Non-pigmented ciliary epithelial cell (primary cell): ENCODE measurements at regions not wholly inside any gene's neighbourhood (a gene's known extent, or its start where the extent isn't known, plus 50 kb on each side); places are given as distances from the start of the nearest gene placed in this dataset.

Source experiments
- DNase-seq: peaks from one replicate; pipeline ENCODE4 v3.0.0-alpha.2; 2010; ENCODE audit warnings: low read depth

- no peak for DNase-seq
Observed at GRCh38 chr4:100970414-100970813, 376.9 kb downstream of the PPP3CA start.

- DNase-seq = no peak
Observed at GRCh38 chr4:100969925-100970324, 377.4 kb downstream of the PPP3CA start.

GRCh38 chr4:100968046-100968445, 379.3 kb downstream of the PPP3CA start:
- DNase-seq = no peak

GRCh38 chr4:100963627-100964026, 383.7 kb downstream of the PPP3CA start:
- DNase-seq = no peak

- DNase-seq = no peak
Observed at GRCh38 chr4:100962698-100963097, 384.6 kb downstream of the PPP3CA start.

GRCh38 chr4:100960232-100960631, 387.1 kb downstream of the PPP3CA start:
- DNase-seq = no peak

GRCh38 chr4:100954046-100954445, 393.3 kb downstream of the PPP3CA start:
- DNase-seq = no peak

GRCh38 chr4:100953616-100954015, 393.7 kb downstream of the PPP3CA start:
- no peak for DNase-seq

GRCh38 chr4:100952590-100952989, 394.7 kb downstream of the PPP3CA start:
- no peak for DNase-seq

GRCh38 chr4:100949350-100949935, 397.9 kb downstream of the PPP3CA start:
- DNase-seq = no peak

GRCh38 chr4:100948911-100949310, 398.4 kb downstream of the PPP3CA start:
- no peak for DNase-seq

- no peak for DNase-seq
Observed at GRCh38 chr4:100945789-100946188, 401.5 kb downstream of the PPP3CA start.

GRCh38 chr4:100938698-100939097, 408.6 kb downstream of the PPP3CA start:
- DNase-seq = no peak

- no peak for DNase-seq
Observed at GRCh38 chr4:100936661-100937375, 410.5 kb downstream of the PPP3CA start.

GRCh38 chr4:100935090-100935489, 412.2 kb downstream of the PPP3CA start:
- DNase-seq = no peak

- no peak for DNase-seq
Observed at GRCh38 chr4:100933628-100934027, 413.7 kb downstream of the PPP3CA start.

- DNase-seq = no peak
Observed at GRCh38 chr4:100929758-100930157, 411.9 kb upstream of the EMCN start.

- DNase-seq = no peak
Observed at GRCh38 chr4:100929135-100929534, 411.3 kb upstream of the EMCN start.

GRCh38 chr4:100926039-100926717, 408.4 kb upstream of the EMCN start:
- no peak for DNase-seq

- DNase-seq = no peak
Observed at GRCh38 chr4:100913685-100914084, 395.9 kb upstream of the EMCN start.

GRCh38 chr4:100908540-100908939, 390.7 kb upstream of the EMCN start:
- no peak for DNase-seq

GRCh38 chr4:100907465-100908454, 389.9 kb upstream of the EMCN start:
- DNase-seq = no peak
